Fibroblast of mammary gland (primary cell): ENCODE measurements at regions not wholly inside any gene's neighbourhood (a gene's known extent, or its start where the extent isn't known, plus 50 kb on each side); places are given as distances from the start of the nearest gene placed in this dataset.
"Not testable (repeated sequence)": the region's sequence is repeated elsewhere in the genome, so short reads cannot be mapped to it uniquely, and the experiment has no call there.

Experiments used
- DNase-seq: peaks from one replicate; pipeline ENCODE4 v3.0.0-alpha.2; 2010; ENCODE audit warnings: low read depth
- H3K4me3 ChIP-seq: 2 replicates; pipeline ENCODE4 v1.5.1; 2011; ENCODE audit warnings: low read depth, mild to moderate bottlenecking, low read length, moderate library complexity; ENCODE audit not compliant: control insufficient read depth
- TF ChIP-seq, protein P1 (sequence below): conservative IDR thresholded peaks from 2 replicates; pipeline ENCODE4 v1.5.1; 2011; ENCODE audit warnings: low read depth, low read length, inconsistent platforms; ENCODE audit not compliant: control insufficient read depth, insufficient read depth

DNA sequence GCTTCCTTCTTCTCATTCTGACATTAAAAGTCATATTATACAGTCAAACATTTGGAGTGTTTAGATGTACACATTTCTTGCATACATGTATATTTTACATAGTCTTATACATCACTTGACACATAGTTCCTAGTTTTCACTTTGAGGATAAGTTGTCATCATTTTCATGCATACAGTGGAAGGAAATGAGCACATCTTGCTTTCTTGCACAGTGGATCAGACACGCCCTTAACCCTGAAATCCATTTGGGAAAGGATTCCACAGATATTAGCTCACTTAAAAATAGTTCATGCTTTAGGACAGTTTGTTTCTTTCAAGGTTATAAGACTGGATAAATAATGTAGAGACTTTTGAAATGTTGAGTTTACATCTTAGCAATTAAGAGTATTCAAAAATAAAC is 148.6 kb upstream of the MME start:
- H3K4me3 ChIP-seq, result no peak overlapping the region
- DNase-seq, result peak; percentile 82

DNA sequence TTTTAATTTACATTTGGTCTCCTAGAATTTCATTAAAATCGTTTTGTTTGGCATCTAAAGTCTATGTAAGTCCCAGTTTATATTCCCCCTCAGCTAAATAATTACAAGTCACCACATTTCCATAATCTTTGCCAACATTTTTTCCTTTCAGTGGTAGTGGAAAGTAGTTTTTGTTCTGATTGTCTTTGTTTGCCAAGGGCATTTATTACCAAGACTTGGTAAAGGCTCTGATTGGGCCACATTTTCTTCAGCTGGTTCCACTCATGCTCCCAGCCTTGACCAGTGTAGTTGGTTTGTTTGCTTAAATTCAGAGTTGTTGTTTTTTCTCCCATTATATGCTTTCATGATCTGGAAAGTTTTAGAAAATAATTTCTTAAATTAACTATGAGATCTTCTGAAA is 153.4 kb upstream of the MME start:
- no peak overlapping the region for H3K4me3 ChIP-seq
- TF ChIP-seq, protein P1, sequence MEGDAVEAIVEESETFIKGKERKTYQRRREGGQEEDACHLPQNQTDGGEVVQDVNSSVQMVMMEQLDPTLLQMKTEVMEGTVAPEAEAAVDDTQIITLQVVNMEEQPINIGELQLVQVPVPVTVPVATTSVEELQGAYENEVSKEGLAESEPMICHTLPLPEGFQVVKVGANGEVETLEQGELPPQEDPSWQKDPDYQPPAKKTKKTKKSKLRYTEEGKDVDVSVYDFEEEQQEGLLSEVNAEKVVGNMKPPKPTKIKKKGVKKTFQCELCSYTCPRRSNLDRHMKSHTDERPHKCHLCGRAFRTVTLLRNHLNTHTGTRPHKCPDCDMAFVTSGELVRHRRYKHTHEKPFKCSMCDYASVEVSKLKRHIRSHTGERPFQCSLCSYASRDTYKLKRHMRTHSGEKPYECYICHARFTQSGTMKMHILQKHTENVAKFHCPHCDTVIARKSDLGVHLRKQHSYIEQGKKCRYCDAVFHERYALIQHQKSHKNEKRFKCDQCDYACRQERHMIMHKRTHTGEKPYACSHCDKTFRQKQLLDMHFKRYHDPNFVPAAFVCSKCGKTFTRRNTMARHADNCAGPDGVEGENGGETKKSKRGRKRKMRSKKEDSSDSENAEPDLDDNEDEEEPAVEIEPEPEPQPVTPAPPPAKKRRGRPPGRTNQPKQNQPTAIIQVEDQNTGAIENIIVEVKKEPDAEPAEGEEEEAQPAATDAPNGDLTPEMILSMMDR, result no peak
- DNase-seq, result no peak

More for the DNA sequence above, 148.6 kb upstream of the MME start:
- TF ChIP-seq, protein P1, result no peak

DNA sequence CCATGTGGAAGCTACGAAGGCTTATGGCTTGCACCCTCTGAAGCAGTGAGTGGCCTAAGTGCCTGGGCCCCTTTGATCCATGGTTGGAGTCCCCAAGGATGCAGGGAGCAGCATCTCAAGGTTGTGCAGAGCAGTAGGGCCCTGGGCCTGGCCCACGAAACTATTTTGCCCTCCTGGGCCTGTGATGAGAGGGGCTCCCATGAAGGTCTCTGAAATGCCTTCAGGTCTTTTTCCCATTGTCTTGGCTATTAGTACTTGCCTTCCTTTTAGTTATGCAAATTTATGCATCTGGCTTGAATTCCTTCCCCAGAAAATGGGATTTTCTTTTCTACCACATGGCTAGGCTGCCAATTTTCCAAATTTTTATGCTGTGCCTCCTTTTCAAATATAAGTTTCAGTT is 158.8 kb upstream of the MME start:
- H3K4me3 ChIP-seq, result no peak overlapping the region
- TF ChIP-seq, protein P1, result no peak
- DNase-seq, result no peak

DNA sequence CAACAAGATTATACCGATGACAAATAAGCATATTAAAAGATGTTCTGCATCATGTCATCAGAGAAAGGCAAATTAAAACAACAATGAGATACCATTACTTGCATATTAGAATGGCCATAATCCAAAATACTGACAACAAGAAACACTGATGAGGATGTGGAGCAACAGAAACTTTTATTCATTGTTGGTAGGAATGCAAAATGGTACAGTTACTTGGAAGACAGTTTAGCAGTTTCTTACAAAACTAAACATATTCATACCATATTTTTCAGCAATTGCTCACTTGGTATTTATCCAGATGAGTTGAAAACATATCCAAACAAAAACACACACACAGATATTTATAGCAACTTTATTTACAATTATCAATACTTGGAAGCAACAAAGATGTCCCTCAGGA is 160.9 kb upstream of the MME start:
- TF ChIP-seq, protein P1, result no peak
- no peak overlapping the region for H3K4me3 ChIP-seq
- DNase-seq, result no peak

DNA sequence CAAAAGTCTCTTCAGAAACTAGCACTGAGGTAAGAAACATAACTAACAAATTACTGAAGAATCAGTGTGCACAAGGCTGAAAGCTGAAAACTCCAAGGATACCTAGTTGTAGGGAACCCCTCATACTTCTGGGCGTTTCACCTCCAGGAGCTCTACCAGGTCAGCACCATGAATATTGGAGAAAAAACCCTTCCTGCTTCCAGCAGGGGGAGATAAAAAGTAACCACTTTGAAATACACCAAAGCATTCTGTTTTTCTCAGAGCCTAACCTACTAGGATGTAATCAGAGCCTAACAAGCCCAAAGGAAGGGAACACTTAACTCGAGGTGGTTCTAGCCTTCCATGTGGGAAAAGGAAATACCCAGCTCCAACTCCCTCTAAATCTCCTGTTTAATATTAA is 175.8 kb upstream of the MME start:
- TF ChIP-seq, protein P1, result peak; percentile 61
- H3K4me3 ChIP-seq, result no peak overlapping the region
- peak; percentile 59 for DNase-seq

DNA sequence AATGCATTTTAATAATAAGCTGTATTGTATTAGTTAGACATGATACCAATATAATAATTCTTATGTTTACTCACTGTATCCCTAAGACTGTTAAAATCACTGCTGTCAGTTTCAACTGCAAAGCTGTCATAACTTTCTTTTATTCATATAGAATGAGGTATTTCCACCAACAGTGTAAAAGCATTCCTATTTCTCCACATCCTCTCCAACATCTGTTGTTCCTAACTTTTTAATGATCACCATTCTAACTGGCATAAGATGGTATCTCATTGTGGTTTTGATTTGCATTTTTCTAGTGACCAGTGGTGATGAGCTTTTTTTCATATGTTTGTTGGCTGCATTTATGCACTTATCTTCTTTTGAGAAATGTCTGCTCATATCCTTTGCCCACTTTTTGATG is 177.6 kb upstream of the MME start:
- H3K4me3 ChIP-seq, DNase-seq: not testable (repeated sequence)

DNA sequence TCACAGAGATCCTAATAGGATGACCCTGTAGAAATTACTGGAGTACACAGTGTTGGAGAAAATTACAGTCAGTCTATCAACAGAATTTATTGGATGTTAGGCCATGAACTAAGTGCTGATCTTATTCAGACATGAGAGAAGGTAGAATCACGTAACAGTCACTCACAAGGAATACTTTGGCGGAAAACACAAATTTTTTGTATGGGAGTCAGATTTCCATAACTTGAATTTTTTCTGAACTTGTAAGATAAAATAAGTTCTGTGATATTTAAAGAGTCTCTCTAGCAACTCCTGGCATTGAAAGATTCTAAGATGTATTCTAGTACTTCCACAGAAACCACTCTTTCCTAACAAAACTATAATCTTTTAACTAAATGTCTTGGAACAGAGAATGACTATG is 178.8 kb upstream of the MME start:
- no peak overlapping the region for H3K4me3 ChIP-seq
- DNase-seq, result peak; percentile 11
- TF ChIP-seq, protein P1, result no peak
